ENCODE measurements at regions not wholly inside any gene's neighbourhood (a gene's known extent, or its start where the extent isn't known, plus 50 kb on each side); places are given as distances from the start of the nearest gene placed in this dataset.

DNA sequence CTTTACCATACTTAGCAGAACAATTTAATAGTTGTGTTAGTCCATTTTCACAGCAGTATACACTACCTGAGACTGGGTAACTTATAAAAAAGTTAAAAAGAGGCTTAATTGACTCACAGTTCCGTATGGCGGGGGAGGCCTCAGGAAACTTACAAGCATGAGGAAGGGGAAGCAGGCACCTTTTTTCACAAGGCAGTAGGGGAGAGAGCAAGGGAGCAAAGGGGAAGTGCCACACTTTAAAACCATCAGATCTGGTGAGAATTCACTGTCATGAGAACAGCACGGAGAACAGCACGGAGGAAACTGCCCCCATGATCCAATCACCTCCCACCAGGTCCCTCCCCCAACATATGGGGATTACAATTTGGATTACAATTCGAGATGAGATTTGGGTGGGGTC, 269.9 kb downstream of the MTRR start:
- DNase-seq (ENCODE audit: low read depth in 2 of 2), result no peak

DNA sequence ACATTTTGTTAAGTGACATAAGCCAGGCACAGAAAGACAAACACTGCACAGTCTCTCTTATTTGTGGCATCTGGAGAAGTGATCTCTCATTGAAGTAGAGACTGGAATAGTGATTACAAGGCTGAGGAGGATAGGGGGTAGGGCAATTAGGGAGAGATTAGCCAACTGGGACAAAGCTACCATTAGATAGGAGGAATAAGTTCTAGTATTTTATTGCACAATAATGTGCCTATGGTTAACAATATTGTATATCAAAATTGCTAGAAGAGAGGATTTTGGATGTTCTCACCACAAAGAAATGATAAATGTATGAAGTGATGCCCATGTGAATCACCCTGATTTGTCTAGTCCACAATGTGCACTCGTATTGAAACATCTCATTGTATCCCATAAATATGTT, 281.8 kb downstream of the MTRR start:
- no peak for DNase-seq (ENCODE audit: low read depth in 2 of 2)

DNA sequence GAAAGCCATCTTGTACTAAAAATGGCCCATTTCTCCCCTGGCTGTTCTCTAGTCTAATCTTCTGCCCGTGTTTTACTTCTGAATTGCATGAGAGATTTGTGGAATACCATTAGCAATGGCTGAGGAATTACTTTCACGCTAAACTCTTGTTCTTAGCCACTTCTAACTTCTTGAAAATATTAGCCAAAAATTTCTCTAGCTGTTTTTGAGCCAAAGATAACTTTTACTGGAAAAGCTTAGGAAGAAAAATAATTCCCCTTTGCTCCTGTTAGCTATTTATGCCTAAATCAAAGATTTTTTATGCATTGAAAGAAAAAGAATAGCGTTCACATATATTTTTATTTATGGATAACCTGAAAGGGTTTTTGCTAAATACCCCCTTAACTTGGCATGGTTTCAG, 287.8 kb downstream of the MTRR start:
- DNase-seq (ENCODE audit: low read depth in 2 of 2), result no peak

- DNase-seq (ENCODE audit: low read depth in 2 of 2), result no peak
These were observed 288.4 kb downstream of the MTRR start for GRCh38 chr5:8157320-8157822.

GRCh38 chr5:8176101-8176693, 307.2 kb downstream of the MTRR start:
- no peak for DNase-seq (ENCODE audit: low read depth in 2 of 2)

DNA sequence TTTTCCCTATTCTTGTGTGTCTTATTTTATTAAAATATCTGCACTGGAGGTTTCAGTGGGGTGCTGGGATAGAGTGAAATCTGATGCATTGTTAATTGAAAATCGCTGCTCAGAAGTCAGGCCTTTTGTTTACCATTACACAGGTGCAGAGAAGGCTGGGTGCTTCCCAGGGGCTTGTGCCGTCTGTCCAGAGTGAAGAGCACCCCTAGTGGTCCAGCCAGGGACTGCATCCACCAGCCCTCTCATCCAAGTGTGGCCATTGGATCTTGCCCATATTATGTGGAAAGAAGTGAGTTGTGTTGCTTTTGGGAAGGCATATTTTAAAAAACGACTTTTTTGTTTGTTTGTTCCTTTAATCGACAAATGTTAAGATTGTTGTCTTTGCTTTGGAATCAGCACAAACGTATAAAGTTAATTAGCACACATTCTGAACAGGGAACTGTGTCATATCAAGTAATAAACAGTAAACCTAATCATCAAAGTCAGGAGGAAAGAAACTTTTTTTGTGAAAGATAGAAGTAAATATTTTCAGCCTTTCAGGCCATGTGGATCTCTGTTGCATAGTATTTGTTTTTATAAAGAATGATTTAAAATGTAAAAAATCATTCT, 315.6 kb downstream of the MTRR start:
- peak; percentile 4 to 27 for DNase-seq (ENCODE audit: low read depth in 2 of 2)

DNA sequence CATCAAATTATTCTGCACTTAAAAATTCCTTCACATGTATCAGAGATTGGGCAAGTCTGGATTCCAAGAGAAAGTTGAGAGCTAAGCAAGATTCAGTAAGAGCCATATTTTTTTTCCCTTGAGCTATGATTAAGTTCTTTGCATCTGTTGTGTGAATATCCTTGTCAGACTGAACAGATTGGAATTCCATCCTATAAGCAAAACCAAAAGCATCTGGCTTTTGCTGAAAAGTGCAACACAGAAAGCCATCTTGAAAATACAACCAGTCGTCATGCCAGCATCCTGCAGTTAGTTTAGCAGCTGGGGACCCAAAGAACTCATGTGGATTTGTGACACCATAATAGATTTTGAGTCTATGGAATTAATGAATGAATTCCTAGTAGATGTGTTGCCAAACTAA, 316.9 kb downstream of the MTRR start:
- no peak for DNase-seq (ENCODE audit: low read depth in 2 of 2)

GRCh38 chr5:8188874-8189565, 320.1 kb downstream of the MTRR start:
- no peak for DNase-seq (ENCODE audit: low read depth in 2 of 2)

DNA sequence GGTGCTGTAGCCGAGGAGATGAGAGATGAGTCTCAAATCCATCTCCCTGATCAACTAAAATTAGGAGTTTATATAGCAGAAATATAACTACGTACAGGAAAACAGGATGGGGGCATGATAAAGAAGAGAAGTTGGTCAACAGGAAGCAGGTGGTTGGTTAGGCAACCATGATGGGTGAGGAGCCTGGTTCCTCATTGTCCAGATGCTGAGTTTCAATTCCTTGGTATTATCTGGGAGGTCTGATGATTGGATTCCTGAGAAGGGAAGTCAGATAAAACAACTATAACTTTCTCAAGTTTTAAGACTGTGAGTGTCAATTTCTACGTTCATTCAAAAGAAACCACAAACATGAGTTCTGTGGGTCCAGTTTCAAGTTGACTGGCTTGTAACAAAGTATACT, 323.9 kb downstream of the MTRR start:
- no peak for DNase-seq (ENCODE audit: low read depth in 2 of 2)

DNA sequence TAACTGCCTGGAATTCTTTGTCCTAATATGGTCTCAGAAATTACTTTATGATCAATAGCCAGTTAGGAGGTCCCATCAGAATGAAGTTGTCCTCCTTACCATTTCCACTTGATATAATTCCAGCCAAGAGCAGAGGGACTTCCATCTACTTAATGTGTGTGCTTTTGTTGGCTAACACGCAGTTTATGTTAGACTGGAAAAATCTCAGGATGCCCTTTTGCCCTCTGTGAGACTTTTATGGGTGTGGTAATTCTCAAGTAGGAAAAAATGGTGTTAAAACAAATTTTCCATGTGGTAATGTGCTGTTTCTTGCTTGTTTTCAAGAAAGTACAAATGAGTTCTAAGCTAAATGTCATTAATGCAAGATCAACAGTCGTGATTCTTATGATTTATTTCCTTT, 327.1 kb downstream of the MTRR start:
- no peak for DNase-seq (ENCODE audit: low read depth in 2 of 2)

- DNase-seq (ENCODE audit: low read depth in 2 of 2), result no peak
These were observed 339.4 kb downstream of the MTRR start for GRCh38 chr5:8208307-8208706.

DNA sequence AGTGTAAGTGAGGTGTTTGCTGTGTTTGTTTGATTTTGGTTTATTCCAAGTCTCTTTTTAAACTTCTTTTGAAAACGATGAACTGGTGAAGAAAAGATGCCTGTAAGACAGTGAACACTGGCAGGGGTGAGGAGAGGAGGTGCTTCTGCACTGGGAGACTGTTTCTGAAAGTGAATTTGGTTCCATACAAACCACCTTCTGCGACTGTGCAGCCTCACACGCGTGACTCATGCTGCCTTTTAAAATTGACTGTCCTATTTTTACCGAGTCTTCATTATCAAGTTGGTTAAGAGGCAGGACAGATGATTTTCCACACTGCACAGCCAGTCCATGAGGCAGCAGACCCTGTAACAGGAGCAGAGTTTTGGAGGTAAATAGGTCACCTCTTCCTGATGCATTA, 340.6 kb downstream of the MTRR start:
- no peak for DNase-seq (ENCODE audit: low read depth in 2 of 2)

DNA sequence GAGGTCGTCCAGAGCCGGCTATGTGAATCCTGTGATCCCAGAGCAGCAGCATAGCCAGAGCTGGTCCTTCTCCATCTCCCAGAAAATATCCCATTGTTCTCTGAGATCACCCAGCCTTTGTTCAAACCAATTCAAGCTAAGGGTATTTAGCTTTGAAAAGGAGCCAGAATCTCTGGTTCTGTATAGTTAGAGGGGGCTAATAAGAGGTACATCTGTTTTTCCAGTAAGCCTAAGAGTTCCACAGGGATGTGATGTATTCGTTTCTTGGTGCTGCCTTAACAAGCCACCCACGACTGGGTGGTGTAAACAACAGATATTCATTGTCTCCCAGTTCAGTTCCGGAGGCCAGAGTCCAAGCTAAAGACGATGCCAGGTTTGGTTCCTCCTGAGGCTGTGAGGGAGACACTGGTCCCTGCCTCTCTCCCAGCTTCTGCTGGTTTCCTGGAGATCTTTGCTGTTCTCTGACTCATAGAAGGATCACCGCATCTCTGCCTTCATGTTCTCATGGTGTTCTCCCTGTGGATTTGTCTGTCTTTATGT, 344.8 kb downstream of the MTRR start:
- DNase-seq (ENCODE audit: low read depth in 2 of 2), result no peak

- no peak for DNase-seq (ENCODE audit: low read depth in 2 of 2)
These were observed 348.0 kb downstream of the MTRR start for GRCh38 chr5:8216921-8217320.

- DNase-seq (ENCODE audit: low read depth in 2 of 2), result no peak
These were observed 357.2 kb downstream of the MTRR start for GRCh38 chr5:8226148-8226547.

- DNase-seq (ENCODE audit: low read depth in 2 of 2), result no peak
These were observed 358.2 kb downstream of the MTRR start for GRCh38 chr5:8227112-8227511.

- no peak for DNase-seq (ENCODE audit: low read depth in 2 of 2)
These were observed 360.6 kb downstream of the MTRR start for GRCh38 chr5:8229551-8229950.

GRCh38 chr5:8230868-8231267, 361.9 kb downstream of the MTRR start:
- DNase-seq (ENCODE audit: low read depth in 2 of 2), result no peak

- DNase-seq (ENCODE audit: low read depth in 2 of 2), result no peak
These were observed 364.5 kb downstream of the MTRR start for GRCh38 chr5:8233479-8233878.

DNA sequence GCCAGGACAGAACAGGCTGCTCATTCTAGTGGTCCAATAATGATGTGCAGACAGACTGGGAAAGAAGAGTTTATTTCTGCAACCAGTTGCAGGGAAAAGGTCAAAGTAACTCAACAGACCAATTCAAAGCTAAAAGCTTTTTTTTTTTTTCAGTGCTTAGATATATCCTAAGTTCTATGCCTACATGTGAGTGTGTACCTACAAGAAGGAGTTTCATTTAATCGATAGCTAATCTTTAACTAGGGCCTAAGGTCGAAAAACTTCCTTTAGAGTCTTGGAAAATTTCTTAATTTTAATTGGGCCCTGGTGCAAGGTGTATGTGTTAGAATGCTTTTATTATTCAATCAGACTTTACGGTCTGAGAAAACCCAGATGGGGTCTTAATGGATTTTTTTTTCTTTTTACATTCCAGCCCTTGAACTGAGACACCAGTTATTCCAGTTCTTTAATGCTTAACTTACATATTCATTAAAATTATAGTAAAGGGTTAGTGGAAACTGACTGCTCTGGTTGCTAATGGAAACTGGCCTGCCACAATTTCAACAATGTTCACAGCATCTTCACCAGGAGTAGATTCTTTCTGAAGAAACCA, 365.3 kb downstream of the MTRR start:
- DNase-seq (ENCODE audit: low read depth in 2 of 2), result no peak

- DNase-seq (ENCODE audit: low read depth in 2 of 2), result no peak
These were observed 369.1 kb downstream of the MTRR start for GRCh38 chr5:8238080-8238479.

GRCh38 chr5:8239198-8239597, 370.2 kb downstream of the MTRR start:
- DNase-seq (ENCODE audit: low read depth in 2 of 2), result no peak

GRCh38 chr5:8239646-8240045, 370.7 kb downstream of the MTRR start:
- no peak for DNase-seq (ENCODE audit: low read depth in 2 of 2)

All from activated CD4-positive, alpha-beta T cell treated with anti-CD3 and anti-CD28 coated beads for 24 hours (primary cell).